HepG2 (cell line): ENCODE measurements at regions not wholly inside any gene's neighbourhood (a gene's known extent, or its start where the extent isn't known, plus 50 kb on each side); places are given as distances from the start of the nearest gene placed in this dataset.

ENCODE experiments used
- ATRX ChIP-seq: sonication (generic); formaldehyde crosslinking; IDR thresholded peaks from 2 replicates; pipeline ENCODE4 v1.4.0; 2020; ENCODE audit warnings: missing genetic modification reagents, borderline replicate concordance
- HDAC2 ChIP-seq: sonication (generic); formaldehyde crosslinking; IDR thresholded peaks from 2 replicates; pipeline ENCODE4 v1.4.0; 2020; ENCODE audit warnings: missing genetic modification reagents
- NPAS2 ChIP-seq: sonication (generic); formaldehyde crosslinking; IDR thresholded peaks from 2 replicates; pipeline ENCODE4 v1.8.0; 2022; ENCODE audit warnings: mild to moderate bottlenecking, missing genetic modification reagents, borderline replicate concordance
- POLR2A ChIP-seq, 2 experiments: IDR thresholded peaks; 2 replicates each; pipeline ENCODE4 v1.6.1; 2011; ENCODE audit warnings: low read depth in 2 of 2, low read length in 2 of 2, mild to moderate bottlenecking in 1 of 2, moderate library complexity in 1 of 2; ENCODE audit not compliant: insufficient read depth in 1 of 2
- POLR2AphosphoS5 ChIP-seq: IDR thresholded peaks from 2 replicates; pipeline ENCODE4 v1.6.1; 2012; ENCODE audit warnings: low read depth, low read length
- SMC3 ChIP-seq: IDR thresholded peaks from 2 replicates; pipeline ENCODE4 v1.6.1; 2011; ENCODE audit warnings: low read length, improper control_type of control experiment
- ZBTB42 ChIP-seq: sonication (generic); formaldehyde crosslinking; IDR thresholded peaks from 2 replicates; pipeline ENCODE4 v1.5.0; 2020; ENCODE audit warnings: mild to moderate bottlenecking, missing genetic modification reagents
- ZNF12 ChIP-seq: sonication (generic); formaldehyde crosslinking; IDR thresholded peaks from 2 replicates; pipeline ENCODE4 v1.5.0; 2020; ENCODE audit warnings: missing genetic modification reagents
- ZNF530 ChIP-seq: sonication (generic); formaldehyde crosslinking; IDR thresholded peaks from 2 replicates; pipeline ENCODE4 v1.5.0; 2020; ENCODE audit warnings: low read depth, mild to moderate bottlenecking, missing genetic modification reagents
- ZZZ3 ChIP-seq: sonication (generic); formaldehyde crosslinking; IDR thresholded peaks from 2 replicates; pipeline ENCODE4 v1.4.0; 2020; ENCODE audit warnings: missing genetic modification reagents, mild to moderate bottlenecking, borderline replicate concordance
- TF ChIP-seq, protein P1 (sequence below): sonication (generic); formaldehyde crosslinking; IDR thresholded peaks from 2 replicates; pipeline ENCODE4 v1.4.0; 2020; ENCODE audit warnings: missing genetic modification reagents
- TF ChIP-seq, protein P2 (sequence below): IDR thresholded peaks from 2 replicates; pipeline ENCODE4 v1.6.1; 2016; ENCODE audit warnings: low read depth, borderline replicate concordance
- TF ChIP-seq, protein P3 (sequence below): sonication (generic); formaldehyde crosslinking; IDR thresholded peaks from 2 replicates; pipeline ENCODE4 v1.5.0; 2020; ENCODE audit warnings: mild to moderate bottlenecking, missing genetic modification reagents, moderate library complexity
- TF ChIP-seq, protein P4 (sequence below): sonication (generic); formaldehyde crosslinking; IDR thresholded peaks from 2 replicates; pipeline ENCODE4 v1.5.1; 2020; ENCODE audit warnings: mild to moderate bottlenecking, missing genetic modification reagents, moderate library complexity

DNA sequence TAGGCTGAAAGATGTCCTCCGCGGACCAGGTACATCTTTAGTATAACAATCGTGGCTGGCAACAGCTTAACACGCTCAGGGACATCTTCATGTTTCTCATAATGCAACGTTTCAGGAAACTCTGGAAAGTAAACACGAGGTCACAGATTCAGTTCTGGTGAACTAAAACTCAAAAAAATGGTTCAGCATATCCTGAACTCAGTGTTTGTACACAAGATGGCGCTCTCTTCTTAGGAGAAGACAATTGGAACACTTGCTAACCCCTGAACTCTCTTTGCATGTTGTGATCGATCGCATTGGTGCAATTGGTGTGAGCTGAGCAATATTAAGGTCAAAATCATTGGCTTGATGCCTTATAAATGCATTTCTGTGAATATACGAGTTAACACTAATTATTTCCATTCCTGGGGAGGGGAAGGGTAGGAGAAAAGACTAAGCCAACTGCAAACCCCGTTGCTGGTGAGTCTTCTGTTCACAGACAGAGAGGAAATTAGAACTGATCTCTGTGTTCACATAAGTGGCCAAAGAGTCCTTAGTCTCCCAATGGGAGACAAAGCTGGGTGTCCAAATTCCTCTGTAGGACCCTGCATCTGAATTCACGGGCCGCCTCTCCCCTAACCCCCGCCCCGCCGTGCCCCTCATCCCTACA is 52.6 kb upstream of the FAM180A start:
- no peak for TF ChIP-seq POLR2A (IDR thresholded peaks at IDR 0.05; ENCODE audit: insufficient read depth in 1 of 2, low read depth in 2 of 2, low read length in 2 of 2)
- TF ChIP-seq, protein P1, sequence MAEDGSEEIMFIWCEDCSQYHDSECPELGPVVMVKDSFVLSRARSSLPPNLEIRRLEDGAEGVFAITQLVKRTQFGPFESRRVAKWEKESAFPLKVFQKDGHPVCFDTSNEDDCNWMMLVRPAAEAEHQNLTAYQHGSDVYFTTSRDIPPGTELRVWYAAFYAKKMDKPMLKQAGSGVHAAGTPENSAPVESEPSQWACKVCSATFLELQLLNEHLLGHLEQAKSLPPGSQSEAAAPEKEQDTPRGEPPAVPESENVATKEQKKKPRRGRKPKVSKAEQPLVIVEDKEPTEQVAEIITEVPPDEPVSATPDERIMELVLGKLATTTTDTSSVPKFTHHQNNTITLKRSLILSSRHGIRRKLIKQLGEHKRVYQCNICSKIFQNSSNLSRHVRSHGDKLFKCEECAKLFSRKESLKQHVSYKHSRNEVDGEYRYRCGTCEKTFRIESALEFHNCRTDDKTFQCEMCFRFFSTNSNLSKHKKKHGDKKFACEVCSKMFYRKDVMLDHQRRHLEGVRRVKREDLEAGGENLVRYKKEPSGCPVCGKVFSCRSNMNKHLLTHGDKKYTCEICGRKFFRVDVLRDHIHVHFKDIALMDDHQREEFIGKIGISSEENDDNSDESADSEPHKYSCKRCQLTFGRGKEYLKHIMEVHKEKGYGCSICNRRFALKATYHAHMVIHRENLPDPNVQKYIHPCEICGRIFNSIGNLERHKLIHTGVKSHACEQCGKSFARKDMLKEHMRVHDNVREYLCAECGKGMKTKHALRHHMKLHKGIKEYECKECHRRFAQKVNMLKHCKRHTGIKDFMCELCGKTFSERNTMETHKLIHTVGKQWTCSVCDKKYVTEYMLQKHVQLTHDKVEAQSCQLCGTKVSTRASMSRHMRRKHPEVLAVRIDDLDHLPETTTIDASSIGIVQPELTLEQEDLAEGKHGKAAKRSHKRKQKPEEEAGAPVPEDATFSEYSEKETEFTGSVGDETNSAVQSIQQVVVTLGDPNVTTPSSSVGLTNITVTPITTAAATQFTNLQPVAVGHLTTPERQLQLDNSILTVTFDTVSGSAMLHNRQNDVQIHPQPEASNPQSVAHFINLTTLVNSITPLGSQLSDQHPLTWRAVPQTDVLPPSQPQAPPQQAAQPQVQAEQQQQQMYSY (CRISPR knock-in tag) = no peak
- no peak for TF ChIP-seq HDAC2 (CRISPR knock-in tag)
- TF ChIP-seq, protein P2, sequence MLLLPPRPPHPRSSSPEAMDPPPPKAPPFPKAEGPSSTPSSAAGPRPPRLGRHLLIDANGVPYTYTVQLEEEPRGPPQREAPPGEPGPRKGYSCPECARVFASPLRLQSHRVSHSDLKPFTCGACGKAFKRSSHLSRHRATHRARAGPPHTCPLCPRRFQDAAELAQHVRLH (CRISPR knock-in tag) = no peak
- TF ChIP-seq, protein P3, sequence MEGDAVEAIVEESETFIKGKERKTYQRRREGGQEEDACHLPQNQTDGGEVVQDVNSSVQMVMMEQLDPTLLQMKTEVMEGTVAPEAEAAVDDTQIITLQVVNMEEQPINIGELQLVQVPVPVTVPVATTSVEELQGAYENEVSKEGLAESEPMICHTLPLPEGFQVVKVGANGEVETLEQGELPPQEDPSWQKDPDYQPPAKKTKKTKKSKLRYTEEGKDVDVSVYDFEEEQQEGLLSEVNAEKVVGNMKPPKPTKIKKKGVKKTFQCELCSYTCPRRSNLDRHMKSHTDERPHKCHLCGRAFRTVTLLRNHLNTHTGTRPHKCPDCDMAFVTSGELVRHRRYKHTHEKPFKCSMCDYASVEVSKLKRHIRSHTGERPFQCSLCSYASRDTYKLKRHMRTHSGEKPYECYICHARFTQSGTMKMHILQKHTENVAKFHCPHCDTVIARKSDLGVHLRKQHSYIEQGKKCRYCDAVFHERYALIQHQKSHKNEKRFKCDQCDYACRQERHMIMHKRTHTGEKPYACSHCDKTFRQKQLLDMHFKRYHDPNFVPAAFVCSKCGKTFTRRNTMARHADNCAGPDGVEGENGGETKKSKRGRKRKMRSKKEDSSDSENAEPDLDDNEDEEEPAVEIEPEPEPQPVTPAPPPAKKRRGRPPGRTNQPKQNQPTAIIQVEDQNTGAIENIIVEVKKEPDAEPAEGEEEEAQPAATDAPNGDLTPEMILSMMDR (CRISPR knock-in tag) = peak; percentile 90
- no peak for TF ChIP-seq ZNF12 (CRISPR knock-in tag)
- no peak for TF ChIP-seq ZBTB42 (CRISPR knock-in tag)
- no peak for TF ChIP-seq ATRX (CRISPR knock-in tag)
- TF ChIP-seq SMC3 = peak; percentile 88
- TF ChIP-seq NPAS2 (CRISPR knock-in tag) = no peak
- TF ChIP-seq, protein P4, sequence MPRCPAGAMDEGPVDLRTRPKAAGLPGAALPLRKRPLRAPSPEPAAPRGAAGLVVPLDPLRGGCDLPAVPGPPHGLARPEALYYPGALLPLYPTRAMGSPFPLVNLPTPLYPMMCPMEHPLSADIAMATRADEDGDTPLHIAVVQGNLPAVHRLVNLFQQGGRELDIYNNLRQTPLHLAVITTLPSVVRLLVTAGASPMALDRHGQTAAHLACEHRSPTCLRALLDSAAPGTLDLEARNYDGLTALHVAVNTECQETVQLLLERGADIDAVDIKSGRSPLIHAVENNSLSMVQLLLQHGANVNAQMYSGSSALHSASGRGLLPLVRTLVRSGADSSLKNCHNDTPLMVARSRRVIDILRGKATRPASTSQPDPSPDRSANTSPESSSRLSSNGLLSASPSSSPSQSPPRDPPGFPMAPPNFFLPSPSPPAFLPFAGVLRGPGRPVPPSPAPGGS (CRISPR knock-in tag) = no peak
- no peak for TF ChIP-seq ZNF530
- no peak for TF ChIP-seq ZZZ3 (CRISPR knock-in tag)
- no peak for TF ChIP-seq POLR2AphosphoS5
